ENCODE measurements at regions not wholly inside any gene's neighbourhood (a gene's known extent, or its start where the extent isn't known, plus 50 kb on each side); places are given as distances from the start of the nearest gene placed in this dataset.

DNA sequence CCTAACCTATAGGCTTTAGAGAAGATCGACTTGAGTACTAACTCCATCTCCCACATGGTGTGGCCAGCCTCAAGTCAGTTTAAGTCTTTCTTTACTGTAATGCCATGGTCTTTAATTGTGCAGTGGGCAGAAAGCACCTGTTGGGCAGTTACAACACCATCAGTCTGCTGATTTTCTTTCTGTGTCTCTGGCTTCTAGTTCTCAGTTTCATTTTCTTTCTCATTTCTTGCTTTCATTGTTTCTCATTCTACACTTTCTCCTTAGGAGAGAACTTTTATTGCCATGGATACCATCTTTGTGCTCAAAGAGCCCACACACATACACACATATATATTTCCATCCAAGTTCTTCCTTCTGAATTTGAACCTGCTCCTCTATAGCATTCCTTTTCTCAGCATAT lies 96.1 kb upstream of the SLC16A7 start:
- TF ChIP-seq POLR2A (IDR thresholded peaks at IDR 0.05) = no peak
- TF ChIP-seq CTCF (IDR thresholded peaks at IDR 0.05) = no peak

Data from right lobe of liver (tissue), 4 donors.